Glomerular endothelial cell (primary cell): ENCODE measurements at regions not wholly inside any gene's neighbourhood (a gene's known extent, or its start where the extent isn't known, plus 50 kb on each side); places are given as distances from the start of the nearest gene placed in this dataset.
"Not testable (repeated sequence)": the region's sequence is repeated elsewhere in the genome, so short reads cannot be mapped to it uniquely, and the experiment has no call there.

Experiments used
- DNase-seq: peaks from one replicate; pipeline ENCODE4 v3.0.0-alpha.2; 2011; ENCODE audit warnings: low read depth, low spot score; ENCODE audit errors: extremely low read depth

- DNase-seq: no peak
Observed at GRCh38 chr4:147096667-147097604, 151.3 kb upstream of the TTC29 start.

DNA sequence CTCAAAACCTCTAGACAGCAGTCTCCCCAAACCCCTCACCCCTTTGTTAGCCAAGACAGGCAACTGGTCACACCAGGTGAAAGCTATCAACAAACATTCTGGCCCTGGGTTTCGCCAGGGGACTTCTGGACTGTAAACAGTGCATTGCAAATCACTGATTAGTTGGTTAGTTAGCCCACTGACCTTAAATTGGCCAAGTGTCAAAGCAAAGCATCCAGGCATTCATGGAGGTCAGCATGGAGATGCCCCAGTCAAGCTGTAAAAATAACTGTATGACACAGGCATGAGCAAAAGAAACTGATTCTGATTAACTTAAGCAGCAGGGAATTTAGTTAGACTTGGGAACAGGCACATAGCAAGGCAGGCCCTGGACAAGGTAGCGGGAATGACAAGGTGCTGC, 156.0 kb upstream of the TTC29 start:
- no peak for DNase-seq

DNA sequence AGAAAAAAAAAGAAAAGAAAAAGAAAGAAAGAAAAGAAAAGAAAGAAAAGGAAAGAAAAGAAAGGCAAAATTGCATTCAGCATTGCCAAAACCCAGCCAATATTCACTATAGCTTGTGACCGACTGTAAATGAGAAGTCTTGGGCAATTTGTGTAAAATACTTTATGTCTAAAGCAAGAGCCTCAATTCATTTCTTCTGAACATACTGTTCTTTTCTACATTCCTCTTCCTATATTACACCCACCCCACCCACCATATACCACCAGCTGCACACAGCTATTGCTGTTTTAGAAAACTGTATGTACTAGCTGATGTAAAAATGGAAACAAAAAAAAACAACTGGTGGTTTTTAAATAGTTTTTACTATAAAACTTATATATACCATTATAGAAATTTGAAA, 156.9 kb upstream of the TTC29 start:
- no peak for DNase-seq

GRCh38 chr4:147103403-147103946, 157.8 kb upstream of the TTC29 start:
- no peak for DNase-seq

GRCh38 chr4:147104768-147105167, 159.1 kb upstream of the TTC29 start:
- no peak for DNase-seq

DNA sequence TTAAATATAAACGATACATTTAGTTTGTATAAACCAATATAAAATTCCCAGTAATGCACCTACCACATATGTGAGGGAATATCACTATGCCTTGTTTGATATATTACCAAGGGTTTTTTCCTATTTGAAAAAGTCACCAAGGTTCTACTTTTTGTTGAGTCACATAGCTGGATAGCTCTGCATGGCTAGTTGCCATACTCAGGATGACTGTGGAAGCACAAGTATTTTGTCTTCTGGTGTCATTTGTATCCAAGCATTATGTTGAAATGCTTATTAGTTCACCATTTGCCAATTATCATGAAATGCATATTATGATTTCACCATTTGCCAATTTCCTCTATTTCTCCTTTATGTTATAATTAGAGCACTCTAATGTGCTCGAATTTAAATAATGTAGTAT, 162.7 kb upstream of the TTC29 start:
- no peak for DNase-seq

GRCh38 chr4:147109800-147110199, 164.1 kb upstream of the TTC29 start:
- DNase-seq: no peak

DNA sequence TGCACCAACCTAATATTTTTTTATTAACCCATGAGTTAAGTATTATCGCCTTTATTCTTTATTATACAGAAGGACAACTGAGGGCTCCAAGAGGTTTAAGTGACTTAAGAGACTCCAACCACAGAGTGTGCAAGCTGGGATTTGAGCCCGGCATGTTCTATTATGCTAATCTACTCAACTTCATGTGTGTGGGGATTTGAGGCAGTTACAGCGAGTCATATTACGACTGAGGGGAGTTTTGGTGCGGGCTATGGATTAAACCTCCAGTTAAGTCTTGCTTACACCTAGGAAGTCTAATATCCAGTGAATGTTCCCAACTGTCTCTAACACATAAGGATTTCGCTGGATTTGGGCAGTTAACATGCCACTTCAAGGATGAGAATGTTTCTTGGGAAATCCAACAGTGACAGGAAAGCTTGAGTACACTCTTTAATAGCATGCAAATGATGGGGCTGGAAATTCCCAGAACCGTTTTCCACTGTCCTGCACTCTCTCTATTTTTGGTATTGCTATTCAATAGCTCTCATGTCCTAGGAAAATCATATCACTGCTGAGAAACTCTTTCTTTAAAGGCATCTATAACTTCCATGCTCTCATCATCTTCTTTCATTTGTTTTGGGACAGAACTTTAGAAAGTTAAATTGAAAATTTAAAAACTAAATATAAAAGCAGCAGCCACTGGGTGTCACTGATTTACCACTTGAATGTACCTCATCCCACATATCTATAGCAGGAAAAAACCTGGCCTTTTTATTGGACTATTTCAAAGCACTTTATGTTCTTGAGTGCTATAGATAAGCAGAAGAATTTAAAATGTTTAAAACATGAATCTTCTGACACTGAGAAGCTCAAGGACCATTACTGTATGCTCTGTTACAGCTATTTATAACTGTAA, 165.1 kb upstream of the TTC29 start:
- no peak for DNase-seq

GRCh38 chr4:147112196-147112595, 166.5 kb upstream of the TTC29 start:
- not testable (repeated sequence) for DNase-seq

GRCh38 chr4:147117431-147117830, 171.8 kb upstream of the TTC29 start:
- no peak for DNase-seq

- no peak for DNase-seq
Observed at GRCh38 chr4:147118528-147118927, 172.9 kb upstream of the TTC29 start.

DNA sequence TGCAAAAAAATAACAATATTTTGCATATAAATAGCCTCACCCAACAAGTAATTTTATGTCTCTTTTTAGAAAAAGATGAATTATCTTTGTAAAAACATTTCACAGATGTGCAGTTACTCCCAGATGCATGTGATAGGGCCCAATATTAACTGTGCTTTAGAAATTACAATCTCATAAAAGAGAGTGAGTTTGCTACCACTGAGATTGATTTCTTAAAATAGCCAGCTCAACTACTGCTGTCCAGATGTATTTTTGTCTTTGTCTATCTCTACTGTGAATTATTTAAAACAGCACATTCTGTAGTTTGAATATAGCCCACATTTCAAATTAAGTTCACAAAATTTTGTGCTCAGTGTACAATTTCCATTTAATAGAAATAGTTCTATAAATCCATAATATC, 177.0 kb upstream of the TTC29 start:
- no peak for DNase-seq

GRCh38 chr4:147123146-147123545, 177.5 kb upstream of the TTC29 start:
- no peak for DNase-seq

DNA sequence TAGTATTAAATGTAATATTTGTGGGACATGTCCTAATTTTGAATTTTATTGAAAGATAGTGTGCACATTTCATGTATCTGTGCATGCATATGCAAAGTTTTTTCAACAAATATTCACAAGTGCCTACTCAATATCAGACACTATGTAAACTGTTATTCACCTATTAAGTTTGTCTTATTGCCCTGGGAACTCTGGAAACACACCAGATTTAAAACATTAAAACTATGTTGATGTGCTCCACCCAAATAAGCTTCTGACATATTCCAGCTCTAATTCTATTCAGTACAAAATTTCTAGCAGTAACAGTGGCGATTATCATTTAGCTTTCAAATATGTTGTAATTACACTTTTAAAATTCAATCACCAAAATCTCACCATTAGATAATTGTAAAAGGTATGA, 183.1 kb upstream of the TTC29 start:
- DNase-seq: no peak

DNA sequence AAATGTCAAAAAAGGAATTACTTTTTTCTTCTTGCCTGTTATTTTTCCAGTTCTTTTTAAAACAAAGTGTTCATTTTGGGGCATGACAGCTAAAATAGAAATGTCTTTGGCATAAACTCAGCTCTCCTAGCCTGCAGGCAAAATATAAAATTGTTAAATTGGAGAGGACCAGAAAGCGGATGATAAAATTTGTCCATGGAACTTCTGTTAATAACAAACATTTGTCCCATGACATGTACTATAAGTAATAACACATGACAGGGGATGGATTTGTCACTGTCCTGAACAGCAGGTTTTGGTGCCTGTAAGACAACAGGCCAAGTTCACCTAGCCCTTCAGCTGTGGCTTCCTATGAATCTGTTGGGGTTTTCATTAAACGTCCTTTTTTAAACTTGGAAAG, 184.0 kb upstream of the TTC29 start:
- no peak for DNase-seq

DNA sequence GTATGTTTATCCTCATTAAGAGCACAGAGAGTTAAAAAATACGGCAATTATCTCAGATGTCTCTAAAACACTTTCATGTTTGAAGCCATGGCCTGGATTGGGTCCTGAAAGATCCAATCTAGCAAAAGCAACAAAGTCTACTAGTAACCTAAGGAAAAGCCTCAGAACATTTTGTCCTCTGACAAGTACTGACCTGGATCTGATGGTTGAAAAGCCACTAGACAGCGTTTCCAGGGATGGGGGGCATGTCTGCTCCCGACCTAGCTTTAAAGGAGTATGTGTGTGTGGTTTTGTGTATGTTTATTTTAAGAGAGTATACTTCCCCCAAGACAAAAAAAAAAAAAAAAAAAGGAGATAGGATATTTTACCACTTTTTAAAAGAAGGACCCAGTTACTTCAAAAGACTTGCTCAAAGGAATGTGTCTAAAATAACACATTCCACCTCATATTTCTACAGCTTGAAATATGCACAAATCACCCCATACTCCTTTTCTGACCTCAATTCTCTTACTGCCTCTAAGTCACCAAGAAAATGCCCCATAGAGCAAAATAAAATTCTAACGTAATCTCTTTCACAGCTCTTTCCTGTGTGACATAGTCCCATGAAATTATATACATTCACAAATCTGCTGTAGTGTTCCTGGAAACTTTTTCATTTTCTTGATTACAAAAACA, 189.0 kb upstream of the TTC29 start:
- DNase-seq: no peak

DNA sequence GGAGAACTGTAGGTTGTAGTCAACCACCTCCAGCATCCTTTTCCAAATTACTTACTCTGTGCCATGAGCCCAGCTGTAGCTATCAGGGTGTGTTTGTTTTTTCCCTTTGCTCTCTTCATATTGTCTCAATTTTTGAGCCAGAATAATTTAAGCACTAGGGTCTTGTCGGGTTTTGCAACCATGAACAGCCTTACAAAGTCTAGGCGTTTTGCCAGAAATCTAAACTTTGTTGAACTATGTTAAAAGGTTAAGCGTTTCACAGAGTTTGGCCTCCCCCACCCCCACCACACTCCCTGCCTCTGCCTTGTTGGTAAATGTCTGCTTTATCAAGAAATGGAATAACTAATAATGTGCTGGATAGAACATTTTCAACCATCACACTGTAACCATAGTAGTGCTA, 190.6 kb upstream of the TTC29 start:
- no peak for DNase-seq

DNA sequence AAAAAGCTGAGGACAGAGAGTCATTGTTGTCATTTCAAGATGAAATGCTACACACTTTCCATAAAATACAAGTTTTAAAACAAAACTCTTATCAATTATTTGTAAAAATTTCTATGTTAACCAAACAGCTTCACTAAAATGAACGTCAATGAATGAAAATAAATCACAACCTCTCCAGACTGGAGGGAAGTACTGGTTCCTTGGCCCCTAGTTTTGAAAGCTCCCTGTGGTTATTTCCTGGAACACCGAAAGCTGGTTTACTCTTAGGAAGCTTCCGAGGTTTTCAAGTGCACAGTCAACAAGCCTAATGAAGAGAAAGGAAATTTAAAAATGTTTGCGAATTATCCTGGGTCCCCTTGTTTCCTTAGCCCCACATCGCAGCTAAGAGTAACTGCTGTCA, 191.1 kb upstream of the TTC29 start:
- DNase-seq: no peak

DNA sequence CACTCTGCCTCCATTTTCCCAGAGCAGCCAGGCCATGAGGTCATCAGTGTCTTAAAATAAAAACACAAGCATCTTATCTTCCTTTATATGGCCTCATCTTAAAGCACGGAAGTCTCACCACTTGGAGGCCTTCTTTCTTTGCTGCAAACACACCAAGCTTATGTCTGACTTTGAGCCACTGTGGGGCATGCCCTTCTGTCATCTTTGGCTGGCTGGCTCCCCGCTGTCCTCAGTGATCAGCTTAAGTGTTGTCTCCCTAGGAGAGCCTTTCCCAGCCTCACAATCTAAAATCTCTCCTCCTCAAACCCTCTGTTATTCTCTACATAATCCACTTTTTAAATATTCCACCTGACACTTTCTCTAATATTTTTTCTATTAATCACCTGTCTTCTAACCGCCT, 191.6 kb upstream of the TTC29 start:
- no peak for DNase-seq

- DNase-seq: no peak
Observed at GRCh38 chr4:147138171-147138570, 192.5 kb upstream of the TTC29 start.
